DND-41 (cell line): ENCODE measurements at regions not wholly inside any gene's neighbourhood (a gene's known extent, or its start where the extent isn't known, plus 50 kb on each side); places are given as distances from the start of the nearest gene placed in this dataset.

Experiments
- ATAC-seq: fragments of 200-7000 bp; cut with Tn5 transposase; 3 replicates; pipeline ENCODE4 v1.9.1; 2021; ENCODE audit warnings: low read depth; ENCODE audit not compliant: insufficient read depth
- DNase-seq: peaks from one replicate; pipeline ENCODE4 v3.0.0-alpha.2; 2020
- H2AFZ ChIP-seq: 2 replicates; pipeline ENCODE4 v1.6.0; 2012; ENCODE audit warnings: low read depth, low read length
- H3K27ac ChIP-seq: 2 replicates; pipeline ENCODE4 v1.5.1; 2012; ENCODE audit warnings: low read length, inconsistent platforms
- H3K27me3 ChIP-seq: fragments of 200-600 bp; sonication (generic); 2 replicates; pipeline ENCODE4 v1.6.0; 2012; ENCODE audit warnings: low read length, mild to moderate bottlenecking, inconsistent platforms; ENCODE audit not compliant: insufficient read depth, poor library complexity
- H3K36me3 ChIP-seq: 2 replicates; pipeline ENCODE4 v1.5.1; 2012; ENCODE audit warnings: low read length, inconsistent platforms; ENCODE audit not compliant: insufficient read depth
- H3K4me1 ChIP-seq: 2 replicates; pipeline ENCODE4 v1.5.1; 2012; ENCODE audit warnings: mild to moderate bottlenecking, low read length; ENCODE audit not compliant: insufficient read depth
- H3K4me2 ChIP-seq: 2 replicates; pipeline ENCODE4 v1.6.0; 2012; ENCODE audit warnings: mild to moderate bottlenecking, moderate library complexity, low read length, inconsistent platforms; ENCODE audit not compliant: insufficient read depth
- H3K4me3 ChIP-seq, 2 experiments: fragments of 200-600 bp in 1 of 2; shearing (Covaris generic) in 1 of 2; 2 replicates each; pipeline ENCODE4 v1.5.1; 2012 to 2016; ENCODE audit warnings: inconsistent platforms in 2 of 2, low read length in 2 of 2, mild to moderate bottlenecking in 2 of 2, low read depth in 1 of 2, moderate library complexity in 1 of 2
- H3K79me2 ChIP-seq: 2 replicates; pipeline ENCODE4 v1.6.0; 2012; ENCODE audit warnings: low read length, inconsistent platforms; ENCODE audit not compliant: insufficient read depth
- H3K9ac ChIP-seq: 2 replicates; pipeline ENCODE4 v1.6.0; 2012; ENCODE audit warnings: low read depth, mild to moderate bottlenecking, inconsistent platforms, low read length, moderate library complexity
- H3K9me3 ChIP-seq: 2 replicates; pipeline ENCODE4 v1.5.1; 2012; ENCODE audit warnings: low read length, moderate library complexity, mild to moderate bottlenecking, inconsistent platforms; ENCODE audit not compliant: insufficient read depth, severe bottlenecking
- H4K20me1 ChIP-seq: 2 replicates; pipeline ENCODE4 v1.6.0; 2012; ENCODE audit warnings: low read length; ENCODE audit not compliant: insufficient read depth
- CTCF ChIP-seq: IDR thresholded peaks from 2 replicates; pipeline ENCODE4 v1.5.1; 2012; ENCODE audit warnings: borderline replicate concordance, low read length, moderate library complexity, mild to moderate bottlenecking; ENCODE audit not compliant: poor library complexity, severe bottlenecking; ENCODE audit errors: extremely low read depth
- EZH2 ChIP-seq: IDR thresholded peaks from 3 replicates; pipeline ENCODE4 v1.6.1; 2012; ENCODE audit warnings: borderline replicate concordance, low read depth, mild to moderate bottlenecking, moderate library complexity, low read length, inconsistent platforms; ENCODE audit not compliant: severe bottlenecking

GRCh38 chr7:125547505-125547904 is 617.9 kb upstream of the POT1 start:
- Histone ChIP-seq H3K9ac (no peak overlapping the region), H4K20me1 (no peaks in the 10 kb centered on the region), H3K4me3 (no peak overlapping the region), H3K79me2 (no peaks in the 10 kb centered on the region), H3K27ac (no peak overlapping the region), H3K4me1 (no peaks in the 10 kb centered on the region), H3K36me3 (no peaks in the 10 kb centered on the region), H3K9me3 (no peaks in the 10 kb centered on the region), H3K27me3 (no peaks in the 10 kb centered on the region), H2AFZ (no peak overlapping the region), H3K4me2 (no peak overlapping the region)
- no peak for DNase-seq
- no peak for ATAC-seq
- TF ChIP-seq EZH2, result no peak
- no peak for TF ChIP-seq CTCF

GRCh38 chr7:125530553-125530952 is 600.9 kb upstream of the POT1 start:
- Histone ChIP-seq H3K9ac (no peak overlapping the region), H3K4me2 (no peak overlapping the region), H3K36me3 (no peaks in the 10 kb centered on the region), H3K79me2 (no peaks in the 10 kb centered on the region), H3K4me1 (no peaks in the 10 kb centered on the region), H3K9me3 (no peaks in the 10 kb centered on the region), H3K27me3 (no peaks in the 10 kb centered on the region), H2AFZ (no peak overlapping the region), H3K4me3 (no peak overlapping the region), H4K20me1 (no peaks in the 10 kb centered on the region), H3K27ac (no peak overlapping the region)
- ATAC-seq, result no peak
- TF ChIP-seq EZH2, result no peak
- no peak for TF ChIP-seq CTCF
- DNase-seq, result no peak

DNA sequence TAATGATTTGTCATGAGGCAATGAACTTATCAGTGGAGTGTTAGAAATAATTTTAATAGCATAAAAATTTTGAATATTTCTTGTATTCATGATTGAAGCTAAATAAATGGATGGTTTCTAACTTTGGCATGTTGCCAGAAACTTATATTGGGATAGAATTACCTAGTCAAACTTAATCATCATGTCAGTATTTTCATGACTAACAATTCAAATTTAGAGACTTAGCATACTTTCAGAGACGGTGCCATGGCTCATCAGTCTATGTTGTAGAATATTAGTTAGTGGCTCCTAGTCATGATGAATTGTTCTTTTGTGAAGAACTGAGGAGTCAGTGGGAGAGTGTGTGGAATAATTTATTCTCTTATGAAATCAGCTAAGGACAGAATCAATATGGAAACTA is 599.6 kb upstream of the POT1 start:
- DNase-seq, result no peak
- H3K9ac ChIP-seq, result no peak overlapping the region
- no peaks in the 10 kb centered on the region for H3K9me3 ChIP-seq
- no peaks in the 10 kb centered on the region for H4K20me1 ChIP-seq
- H3K4me1 ChIP-seq, result no peaks in the 10 kb centered on the region
- no peak for ATAC-seq
- H3K27me3 ChIP-seq, result no peaks in the 10 kb centered on the region
- H3K36me3 ChIP-seq, result no peaks in the 10 kb centered on the region
- no peak overlapping the region for H3K4me3 ChIP-seq
- no peaks in the 10 kb centered on the region for H3K79me2 ChIP-seq
- TF ChIP-seq EZH2 (no peak), CTCF (no peak)
- H3K27ac ChIP-seq, result no peak overlapping the region
- H3K4me2 ChIP-seq, result no peak overlapping the region
- no peak overlapping the region for H2AFZ ChIP-seq

GRCh38 chr7:125526958-125527357 is 597.3 kb upstream of the POT1 start:
- TF ChIP-seq EZH2, result no peak
- no peak for TF ChIP-seq CTCF

More at GRCh38 chr7:125526958-125527357, 597.3 kb upstream of the POT1 start:
- no peak overlapping the region for H2AFZ ChIP-seq
- no peaks in the 10 kb centered on the region for H3K4me1 ChIP-seq
- no peak overlapping the region for H3K9ac ChIP-seq
- H4K20me1 ChIP-seq, result no peaks in the 10 kb centered on the region
- H3K9me3 ChIP-seq, result no peaks in the 10 kb centered on the region
- no peak overlapping the region for H3K4me2 ChIP-seq
- no peaks in the 10 kb centered on the region for H3K79me2 ChIP-seq
- H3K4me3 ChIP-seq, result no peak overlapping the region
- no peak overlapping the region for H3K27ac ChIP-seq
- DNase-seq (no peak), ATAC-seq (no peak)
- H3K27me3 ChIP-seq, result no peaks in the 10 kb centered on the region
- no peaks in the 10 kb centered on the region for H3K36me3 ChIP-seq
